GM12872 (cell line): ENCODE measurements at regions not wholly inside any gene's neighbourhood (a gene's known extent, or its start where the extent isn't known, plus 50 kb on each side); places are given as distances from the start of the nearest gene placed in this dataset.

Experiments
- TF ChIP-seq, protein P1 (sequence below): IDR thresholded peaks from 3 replicates; pipeline ENCODE4 v1.5.1; 2011; ENCODE audit warnings: low read depth, mild to moderate bottlenecking, low read length, moderate library complexity; ENCODE audit not compliant: insufficient read depth

DNA sequence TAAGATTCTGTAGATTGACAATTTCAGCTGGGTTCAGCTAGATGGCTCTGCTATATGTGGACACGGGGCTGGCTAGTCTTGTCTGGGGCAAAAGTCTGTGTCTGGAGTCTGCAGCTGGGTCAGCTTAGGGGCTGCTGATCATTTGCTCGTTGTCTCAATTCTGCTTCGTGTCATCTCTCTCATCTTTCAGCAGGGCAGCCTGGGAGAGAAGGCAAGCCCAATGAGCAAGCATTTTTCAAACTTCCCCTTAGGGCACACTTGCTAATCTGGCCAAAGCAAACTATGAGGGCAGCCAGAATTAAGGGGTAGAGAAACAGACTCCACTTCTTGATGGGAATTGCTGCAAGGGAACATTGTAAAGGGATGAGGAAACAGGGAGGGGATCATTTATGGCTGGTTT is 462.6 kb downstream of the SLC4A3 start:
- TF ChIP-seq, protein P1, sequence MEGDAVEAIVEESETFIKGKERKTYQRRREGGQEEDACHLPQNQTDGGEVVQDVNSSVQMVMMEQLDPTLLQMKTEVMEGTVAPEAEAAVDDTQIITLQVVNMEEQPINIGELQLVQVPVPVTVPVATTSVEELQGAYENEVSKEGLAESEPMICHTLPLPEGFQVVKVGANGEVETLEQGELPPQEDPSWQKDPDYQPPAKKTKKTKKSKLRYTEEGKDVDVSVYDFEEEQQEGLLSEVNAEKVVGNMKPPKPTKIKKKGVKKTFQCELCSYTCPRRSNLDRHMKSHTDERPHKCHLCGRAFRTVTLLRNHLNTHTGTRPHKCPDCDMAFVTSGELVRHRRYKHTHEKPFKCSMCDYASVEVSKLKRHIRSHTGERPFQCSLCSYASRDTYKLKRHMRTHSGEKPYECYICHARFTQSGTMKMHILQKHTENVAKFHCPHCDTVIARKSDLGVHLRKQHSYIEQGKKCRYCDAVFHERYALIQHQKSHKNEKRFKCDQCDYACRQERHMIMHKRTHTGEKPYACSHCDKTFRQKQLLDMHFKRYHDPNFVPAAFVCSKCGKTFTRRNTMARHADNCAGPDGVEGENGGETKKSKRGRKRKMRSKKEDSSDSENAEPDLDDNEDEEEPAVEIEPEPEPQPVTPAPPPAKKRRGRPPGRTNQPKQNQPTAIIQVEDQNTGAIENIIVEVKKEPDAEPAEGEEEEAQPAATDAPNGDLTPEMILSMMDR = no peak

DNA sequence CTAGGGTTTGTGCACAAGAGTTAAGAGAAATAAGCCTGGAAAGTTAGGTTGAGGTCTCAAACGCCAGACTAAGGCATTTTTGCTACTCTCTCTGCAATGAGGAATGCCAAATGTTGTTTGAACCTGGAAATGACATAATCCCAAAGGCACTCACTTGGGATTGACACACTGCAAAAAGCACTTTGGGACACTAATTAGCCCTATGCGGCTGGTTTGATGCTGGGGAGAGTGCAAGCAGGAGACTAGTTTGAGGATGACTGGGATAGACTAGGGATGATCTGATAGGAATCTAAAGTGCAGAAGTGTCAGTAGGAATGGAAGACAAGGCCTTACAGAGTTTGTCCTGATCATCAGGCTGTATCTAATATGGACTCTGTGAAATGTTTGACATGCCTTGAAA is 469.0 kb downstream of the SLC4A3 start:
- TF ChIP-seq, protein P1 = no peak

DNA sequence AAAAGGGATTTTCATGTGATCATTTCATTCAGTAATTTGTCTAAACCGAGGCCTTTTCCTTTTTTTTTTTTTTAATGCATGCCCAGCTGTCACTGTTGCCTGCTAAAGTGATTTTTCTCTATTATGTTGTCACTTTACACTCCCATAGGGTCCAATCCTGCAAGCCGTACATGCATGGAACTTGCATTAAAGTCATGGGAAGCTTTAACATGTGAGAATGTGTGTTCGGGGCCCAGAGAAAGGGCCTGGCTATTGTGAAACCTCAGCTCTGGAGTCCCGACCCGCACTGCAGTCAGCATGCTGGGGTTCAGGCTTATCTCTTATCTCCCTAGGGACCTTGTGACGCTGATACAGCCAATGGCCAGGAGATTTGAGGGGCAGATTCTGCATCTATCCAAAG is 474.6 kb downstream of the SLC4A3 start:
- TF ChIP-seq, protein P1 = no peak

DNA sequence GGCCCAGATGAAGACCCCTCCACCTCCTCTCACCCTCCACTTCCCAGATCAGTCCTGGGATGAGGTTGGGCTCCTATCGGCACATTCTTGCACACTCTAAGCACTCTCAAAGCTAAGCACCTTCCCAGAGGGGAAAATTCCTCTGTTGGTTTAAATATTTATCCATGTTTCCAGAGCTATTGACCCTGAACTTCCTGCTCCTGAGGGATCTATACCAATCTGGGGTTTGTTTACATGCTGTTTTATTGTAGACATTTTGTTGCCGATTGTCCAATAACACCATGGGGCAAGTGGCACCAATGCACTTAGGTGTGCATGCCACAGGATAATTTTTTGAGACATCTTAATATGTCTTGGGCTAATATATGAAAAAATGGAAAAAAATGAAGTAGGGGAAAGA is 476.2 kb downstream of the SLC4A3 start:
- TF ChIP-seq, protein P1 = no peak

DNA sequence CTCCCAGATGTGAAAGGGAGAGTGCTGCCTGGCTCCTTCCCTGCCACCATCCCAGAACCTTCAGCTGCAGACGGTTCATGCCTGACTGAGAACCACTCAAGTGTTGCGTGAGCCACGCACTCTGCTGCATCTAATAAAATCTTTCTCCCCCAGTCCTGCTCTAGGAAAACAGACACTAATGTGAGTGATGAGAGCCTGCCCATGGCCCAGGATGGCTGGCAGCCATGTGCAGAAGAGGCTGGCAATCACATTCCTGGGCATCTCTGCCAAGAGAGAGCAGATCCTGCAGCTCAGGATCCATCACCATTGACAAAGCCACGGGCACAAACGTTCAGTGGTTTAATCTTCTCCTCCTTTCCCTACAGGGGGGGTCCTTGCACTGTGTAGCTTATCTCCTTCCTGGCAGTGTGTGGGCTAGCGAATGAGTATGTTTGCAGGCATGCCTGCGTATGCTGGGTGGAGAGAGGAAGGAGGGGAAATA is 477.5 kb downstream of the SLC4A3 start:
- TF ChIP-seq, protein P1 = no peak

DNA sequence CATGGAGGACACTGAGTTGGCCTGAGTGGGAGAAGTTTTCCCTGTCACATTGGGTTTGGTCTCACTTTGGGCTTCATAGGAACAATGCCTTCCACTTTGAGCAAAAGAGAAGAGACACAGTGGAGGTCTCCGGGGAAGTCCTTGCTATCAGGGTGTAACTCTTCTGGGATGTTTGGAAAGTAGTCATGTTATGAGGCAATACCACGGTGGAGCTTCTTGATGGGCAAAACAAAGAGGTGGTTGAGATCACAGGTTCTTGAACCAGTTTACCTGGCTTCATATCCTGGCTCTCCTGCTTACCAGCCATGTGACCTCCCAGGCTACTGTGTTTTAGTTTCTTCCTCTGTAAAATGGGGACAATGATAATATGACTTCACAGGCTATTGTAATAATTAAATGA is 478.6 kb downstream of the SLC4A3 start:
- TF ChIP-seq, protein P1 = no peak

DNA sequence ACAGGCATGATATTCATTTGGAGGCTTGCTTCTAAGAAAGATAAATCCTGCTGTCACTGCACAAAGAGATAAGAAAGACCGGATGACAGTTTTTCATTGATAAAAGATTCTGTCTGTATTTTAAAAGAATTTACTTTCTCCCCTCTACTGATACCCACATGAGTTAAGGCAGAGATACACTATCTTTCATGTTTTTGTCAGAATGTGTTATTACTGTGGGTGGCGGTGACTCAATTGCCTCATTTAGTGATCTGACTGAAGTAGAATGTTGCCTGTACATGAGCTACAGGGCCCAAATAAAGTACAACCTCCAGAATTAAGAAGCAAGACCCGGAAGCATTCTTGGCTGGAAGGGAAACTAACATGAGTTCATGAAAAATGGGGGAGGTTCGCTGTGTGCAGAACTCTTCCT is 480.0 kb downstream of the SLC4A3 start:
- TF ChIP-seq, protein P1 = no peak

DNA sequence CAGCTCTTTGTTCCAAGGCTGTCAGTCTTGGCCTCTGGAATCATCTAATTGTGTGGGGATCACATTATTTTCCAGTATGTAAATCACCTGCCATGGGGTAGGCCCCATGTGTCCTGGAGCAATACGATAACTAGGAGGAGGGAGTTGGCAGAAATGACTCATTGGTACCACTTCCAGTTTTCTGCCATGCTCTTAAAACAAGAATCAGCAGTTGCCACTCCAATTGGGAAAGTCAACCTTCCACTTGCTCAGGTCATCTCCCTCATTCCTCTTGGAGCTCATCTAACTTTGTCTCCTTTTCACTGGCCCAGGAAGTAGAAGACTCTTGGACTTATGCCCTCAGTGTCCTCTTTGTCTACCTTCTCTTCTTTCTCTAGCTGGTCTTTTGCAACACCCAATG is 487.0 kb downstream of the SLC4A3 start:
- TF ChIP-seq, protein P1 = no peak
